H9 (cell line): ENCODE measurements at regions not wholly inside any gene's neighbourhood (a gene's known extent, or its start where the extent isn't known, plus 50 kb on each side); places are given as distances from the start of the nearest gene placed in this dataset.

Source experiments
- DNase-seq: peaks from one replicate; pipeline ENCODE4 v3.0.0-alpha.2; 2017
- H2AFZ ChIP-seq: one replicate; pipeline ENCODE4 v1.6.1; 2013; ENCODE audit warnings: mild to moderate bottlenecking, low read length, control low read depth, moderate library complexity
- H2AK5ac ChIP-seq: 2 replicates; pipeline ENCODE4 v1.6.1; 2013; ENCODE audit warnings: low read length, control low read depth, mixed read lengths; ENCODE audit not compliant: insufficient read length
- H2BK120ac ChIP-seq: one replicate; pipeline ENCODE4 v1.6.1; 2013; ENCODE audit warnings: low read depth, mild to moderate bottlenecking, low read length, control low read depth, inconsistent platforms; ENCODE audit not compliant: poor library complexity, severe bottlenecking
- H2BK12ac ChIP-seq: 2 replicates; pipeline ENCODE4 v1.6.1; 2013; ENCODE audit warnings: low read length, control low read depth, mixed read lengths, low read depth; ENCODE audit not compliant: insufficient read length
- H2BK15ac ChIP-seq: 2 replicates; pipeline ENCODE4 v1.6.1; 2013; ENCODE audit warnings: low read depth, low read length, control low read depth
- H2BK20ac ChIP-seq: one replicate; pipeline ENCODE4 v1.6.1; 2013; ENCODE audit warnings: low read depth, mild to moderate bottlenecking, low read length, control low read depth, inconsistent platforms; ENCODE audit not compliant: poor library complexity, severe bottlenecking
- H2BK5ac ChIP-seq: 2 replicates; pipeline ENCODE4 v1.6.1; 2013; ENCODE audit warnings: low read length, control low read depth, mixed read lengths; ENCODE audit not compliant: insufficient read length
- H3K14ac ChIP-seq: 2 replicates; pipeline ENCODE4 v1.6.1; 2013; ENCODE audit warnings: low read length, control low read depth; ENCODE audit not compliant: insufficient read depth
- H3K18ac ChIP-seq: 2 replicates; pipeline ENCODE4 v1.6.1; 2013; ENCODE audit warnings: low read depth, mild to moderate bottlenecking, mixed read lengths, low read length, control low read depth; ENCODE audit not compliant: insufficient read length
- H3K23ac ChIP-seq: 2 replicates; pipeline ENCODE4 v1.6.1; 2013; ENCODE audit warnings: low read length, control low read depth, mixed read lengths, low read depth; ENCODE audit not compliant: insufficient read length
- H3K23me2 ChIP-seq: 2 replicates; pipeline ENCODE4 v1.6.1; 2013; ENCODE audit warnings: low read depth, mild to moderate bottlenecking, mixed read lengths, low read length, control low read depth; ENCODE audit not compliant: insufficient read length, poor library complexity, severe bottlenecking
- H3K27ac ChIP-seq: 2 replicates; pipeline ENCODE4 v1.5.1; 2013; ENCODE audit warnings: low read length, control low read depth, mixed read lengths, low read depth; ENCODE audit not compliant: insufficient read length
- H3K27me3 ChIP-seq: 2 replicates; pipeline ENCODE4 v1.6.1; 2013; ENCODE audit warnings: low read length, control low read depth, inconsistent platforms; ENCODE audit not compliant: insufficient read depth
- H3K4ac ChIP-seq: 2 replicates; pipeline ENCODE4 v1.6.1; 2013; ENCODE audit warnings: low read depth, mild to moderate bottlenecking, control low read depth, inconsistent platforms, low read length, moderate library complexity
- H3K4me1 ChIP-seq: 2 replicates; pipeline ENCODE4 v1.6.1; 2013; ENCODE audit warnings: low read length, control low read depth, inconsistent platforms; ENCODE audit not compliant: insufficient read depth
- H3K4me2 ChIP-seq: 2 replicates; pipeline ENCODE4 v1.6.1; 2013; ENCODE audit warnings: low read length, control low read depth, mixed read lengths; ENCODE audit not compliant: insufficient read length, insufficient read depth
- H3K56ac ChIP-seq: 2 replicates; pipeline ENCODE4 v1.6.1; 2013; ENCODE audit warnings: low read depth, mild to moderate bottlenecking, mixed read lengths, low read length, control low read depth; ENCODE audit not compliant: insufficient read length
- H3K79me1 ChIP-seq: 2 replicates; pipeline ENCODE4 v1.6.1; 2013; ENCODE audit warnings: low read depth, mild to moderate bottlenecking, moderate library complexity, low read length, control low read depth, inconsistent platforms; ENCODE audit not compliant: insufficient read depth, poor library complexity, severe bottlenecking
- H3K79me2 ChIP-seq: 2 replicates; pipeline ENCODE4 v1.6.1; 2013; ENCODE audit warnings: low read length, control low read depth, inconsistent platforms; ENCODE audit not compliant: insufficient read depth
- H3K9ac ChIP-seq: 2 replicates; pipeline ENCODE4 v1.6.1; 2013; ENCODE audit warnings: low read length, control low read depth, mixed read lengths; ENCODE audit not compliant: insufficient read length; ENCODE audit errors: extremely low read depth
- H3K9me3 ChIP-seq: one replicate; pipeline ENCODE4 v1.6.1; 2013; ENCODE audit warnings: low read depth, low read length, inconsistent platforms; ENCODE audit not compliant: control insufficient read depth
- H3T11ph ChIP-seq: one replicate; pipeline ENCODE4 v1.6.1; 2013; ENCODE audit warnings: mild to moderate bottlenecking, low read length, control low read depth, inconsistent platforms
- H4K20me1 ChIP-seq: one replicate; pipeline ENCODE4 v1.6.1; 2013; ENCODE audit not compliant: control insufficient read depth, insufficient read length, insufficient read depth
- H4K5ac ChIP-seq: 2 replicates; pipeline ENCODE4 v1.6.1; 2013; ENCODE audit warnings: low read depth, mild to moderate bottlenecking, mixed read lengths, low read length, control low read depth; ENCODE audit not compliant: insufficient read length
- H4K8ac ChIP-seq: replicated peaks from 2 replicates; pipeline ENCODE4 v1.6.1; 2013; ENCODE audit warnings: low read length, control low read depth, mixed read lengths, low read depth; ENCODE audit not compliant: insufficient read length
- H4K91ac ChIP-seq: 2 replicates; pipeline ENCODE4 v1.6.1; 2013; ENCODE audit warnings: low read depth, mild to moderate bottlenecking, moderate library complexity, mixed read lengths, low read length, control low read depth; ENCODE audit not compliant: insufficient read length
- H3K27ac Mint-ChIP-seq, 3 experiments: 2 replicates in 2 of 3; 3 replicates in 1 of 3; pipeline ENCODE4 v1.8.0; 2020 to 2021; ENCODE audit warnings: mixed read lengths in 3 of 3, mild to moderate bottlenecking in 1 of 3, moderate library complexity in 1 of 3
- H3K27me3 Mint-ChIP-seq: 2 replicates; pipeline ENCODE4 v1.8.0; 2021; ENCODE audit warnings: low read depth, mild to moderate bottlenecking, moderate library complexity, mixed read lengths
- H3K36me3 Mint-ChIP-seq, 3 experiments: 2 replicates in 2 of 3; 3 replicates in 1 of 3; pipeline ENCODE4 v1.8.0; 2020 to 2021; ENCODE audit warnings: low read depth in 3 of 3, mixed read lengths in 3 of 3; ENCODE audit not compliant: insufficient read depth in 1 of 3
- H3K4me1 Mint-ChIP-seq, 2 experiments: 2 replicates each; pipeline ENCODE4 v1.8.0; 2020; ENCODE audit warnings: mixed read lengths in 2 of 2
- H3K4me3 Mint-ChIP-seq, 2 experiments: 2 replicates in 1 of 2; 3 replicates in 1 of 2; pipeline ENCODE4 v1.8.0; 2020 to 2021; ENCODE audit warnings: mild to moderate bottlenecking in 2 of 2, mixed read lengths in 2 of 2, moderate library complexity in 1 of 2
- H3K9me3 Mint-ChIP-seq, 2 experiments: 2 replicates in 1 of 2; 3 replicates in 1 of 2; pipeline ENCODE4 v1.8.0; 2020; ENCODE audit warnings: mild to moderate bottlenecking in 2 of 2, mixed read lengths in 2 of 2, moderate library complexity in 1 of 2
- WGBS: extraction: QIAGEN DNeasy Blood & Tissue Kit; methylation state at CpG from one replicate; pipeline ENCODE4 v1.1.7; 2013; ENCODE audit warnings: missing lambda C conversion rate, low lambda C conversion rate, mixed read lengths; ENCODE audit not compliant: insufficient read length; ENCODE audit errors: extremely low coverage; 5-methylcytosine and 5-hydroxymethylcytosine counted together
- TF ChIP-seq, protein P1 (sequence below): fragments of 200-600 bp; sonication (generic); conservative IDR thresholded peaks from 3 replicates; pipeline ENCODE4 v1.8.0; 2021; ENCODE audit warnings: antibody characterized with exemption, mild to moderate bottlenecking

GRCh38 chr15:94596707-94597106 lies 365.3 kb downstream of the MCTP2 start:
- H4K20me1 ChIP-seq, result no peaks in the 10 kb centered on the region
- no peaks in the 10 kb centered on the region for H3K4me1 ChIP-seq
- WGBS, result no CpG with 5 or more reads among the region's 1 CpG
- H3K14ac ChIP-seq, result no peak overlapping the region
- Mint-ChIP-seq H3K9me3 (no peaks in the 10 kb centered on the region; a peak in 1 of 5 replicates), H3K27ac (no peak overlapping the region), H3K36me3 (no peaks in the 10 kb centered on the region; a peak in 1 of 7 replicates), H3K4me3 (no peak overlapping the region), H3K4me1 (peaks cover 8% of the 10 kb centered on the region in 2 experiments), H3K27me3 (0 out of 2 replicates have a peak, but pooled peaks cover 1% of the 10 kb centered on the region)
- H4K5ac ChIP-seq, result no peak overlapping the region
- H3K9ac ChIP-seq, result no peak overlapping the region
- TF ChIP-seq, protein P1, sequence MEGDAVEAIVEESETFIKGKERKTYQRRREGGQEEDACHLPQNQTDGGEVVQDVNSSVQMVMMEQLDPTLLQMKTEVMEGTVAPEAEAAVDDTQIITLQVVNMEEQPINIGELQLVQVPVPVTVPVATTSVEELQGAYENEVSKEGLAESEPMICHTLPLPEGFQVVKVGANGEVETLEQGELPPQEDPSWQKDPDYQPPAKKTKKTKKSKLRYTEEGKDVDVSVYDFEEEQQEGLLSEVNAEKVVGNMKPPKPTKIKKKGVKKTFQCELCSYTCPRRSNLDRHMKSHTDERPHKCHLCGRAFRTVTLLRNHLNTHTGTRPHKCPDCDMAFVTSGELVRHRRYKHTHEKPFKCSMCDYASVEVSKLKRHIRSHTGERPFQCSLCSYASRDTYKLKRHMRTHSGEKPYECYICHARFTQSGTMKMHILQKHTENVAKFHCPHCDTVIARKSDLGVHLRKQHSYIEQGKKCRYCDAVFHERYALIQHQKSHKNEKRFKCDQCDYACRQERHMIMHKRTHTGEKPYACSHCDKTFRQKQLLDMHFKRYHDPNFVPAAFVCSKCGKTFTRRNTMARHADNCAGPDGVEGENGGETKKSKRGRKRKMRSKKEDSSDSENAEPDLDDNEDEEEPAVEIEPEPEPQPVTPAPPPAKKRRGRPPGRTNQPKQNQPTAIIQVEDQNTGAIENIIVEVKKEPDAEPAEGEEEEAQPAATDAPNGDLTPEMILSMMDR, result no peak
- no peaks in the 10 kb centered on the region for H3K79me1 ChIP-seq
- no peak overlapping the region for H2AK5ac ChIP-seq
- no peak overlapping the region for H3K18ac ChIP-seq
- H3K23ac ChIP-seq, result no peak overlapping the region
- H3K27me3 ChIP-seq, result no peaks in the 10 kb centered on the region
- H3K4me2 ChIP-seq, result no peak overlapping the region
- H2BK12ac ChIP-seq, result no peak overlapping the region
- H3T11ph ChIP-seq, result no peak overlapping the region
- no peak overlapping the region for H2BK20ac ChIP-seq
- no peak overlapping the region for H2AFZ ChIP-seq
- no peak overlapping the region for H3K56ac ChIP-seq
- no peaks in the 10 kb centered on the region for H3K23me2 ChIP-seq
- H3K4ac ChIP-seq, result no peak overlapping the region
- H3K27ac ChIP-seq, result no peak overlapping the region
- no peaks in the 10 kb centered on the region for H3K9me3 ChIP-seq
- no peak overlapping the region for H2BK120ac ChIP-seq
- H4K91ac ChIP-seq, result no peak overlapping the region
- no peak overlapping the region for H2BK15ac ChIP-seq
- no peak overlapping the region for H4K8ac ChIP-seq
- no peak for DNase-seq
- H3K79me2 ChIP-seq, result no peaks in the 10 kb centered on the region
- H2BK5ac ChIP-seq, result no peak overlapping the region
